ENCODE measurements at regions not wholly inside any gene's neighbourhood (a gene's known extent, or its start where the extent isn't known, plus 50 kb on each side); places are given as distances from the start of the nearest gene placed in this dataset.

DNA sequence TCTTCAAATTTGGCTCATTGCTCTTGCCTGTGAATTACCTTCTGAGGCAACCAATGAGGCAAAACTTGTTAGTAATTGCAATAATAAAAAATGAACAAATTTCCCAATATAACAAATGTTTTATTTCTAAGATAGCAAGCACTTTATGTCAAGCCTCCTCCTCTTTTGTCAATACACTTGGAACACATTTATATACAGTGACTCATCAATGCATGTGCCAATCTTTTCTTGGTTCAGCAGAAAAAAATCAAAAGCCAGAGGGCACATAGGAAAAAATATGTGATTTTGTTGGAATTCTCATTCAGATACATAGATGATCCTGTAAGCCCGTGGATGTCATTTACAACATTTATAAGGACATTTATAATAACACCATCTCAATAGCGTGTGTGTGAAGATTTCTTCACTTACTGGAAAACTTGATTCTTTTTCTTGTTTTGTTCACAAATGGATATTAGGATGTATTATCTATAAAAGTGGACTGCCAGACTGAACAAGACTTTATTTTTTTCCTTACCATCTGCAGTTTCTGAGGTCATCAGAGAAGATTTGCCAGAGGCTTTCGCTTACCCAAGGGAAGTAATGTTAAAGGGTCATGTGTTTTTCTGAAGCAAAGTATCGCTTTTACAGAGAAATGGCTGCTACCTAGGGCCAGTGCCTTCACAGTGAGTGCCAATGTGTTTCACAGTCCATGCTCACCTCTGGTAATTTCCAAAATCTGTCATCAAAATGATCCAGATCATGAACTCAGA lies 645.7 kb upstream of the PTBP2 start:
- Histone ChIP-seq H3K4me3 (replicated peaks in 1 of 3; ENCODE audit: insufficient read depth in 1 of 3, low read depth in 1 of 3, low read length in 3 of 3) (no peak overlapping the region), H3K4me2 (ENCODE audit: insufficient read depth, low read length) (no peak overlapping the region), H3K9me1 (replicated peaks; ENCODE audit: control insufficient read depth, extremely low read depth, insufficient read depth, low read length) (no peaks in the 10 kb centered on the region), H4K20me1 (replicated peaks; ENCODE audit: control insufficient read depth, extremely low read depth, insufficient read depth, low read length) (no peaks in the 10 kb centered on the region), H3K9me3 (replicated peaks; ENCODE audit: control insufficient read depth, insufficient read depth, low read length) (no peaks in the 10 kb centered on the region), H3K27me3 (ENCODE audit: control insufficient read depth in 2 of 2, insufficient read depth in 2 of 2, low read length in 2 of 2) (no peaks in the 10 kb centered on the region), H3K36me3 (ENCODE audit: control insufficient read depth in 2 of 2, extremely low read depth in 1 of 2, insufficient read depth in 2 of 2, low read length in 2 of 2) (no peaks in the 10 kb centered on the region), H3K9ac (replicated peaks; ENCODE audit: extremely low read depth, insufficient read depth, low read length) (no peak overlapping the region), H2AFZ (ENCODE audit: low read depth, low read length) (no peak overlapping the region), H3K27ac (ENCODE audit: insufficient read depth, low read depth, low read length) (no peak overlapping the region), H3K79me2 (ENCODE audit: control insufficient read depth, insufficient read depth, low read length) (no peaks in the 10 kb centered on the region), H3K4me1 (ENCODE audit: control insufficient read depth, extremely low read depth, insufficient read depth, low read length) (no peaks in the 10 kb centered on the region)
- dilution Hi-C loops (cut with MboI; ENCODE audit: extremely low pct_ligation_motif_present, low sequenced_read_pairs) = no loop called here
- DNase-seq (ENCODE audit: low read depth, low spot score) (peak; percentile 4), FAIRE-seq (no peak)
- ChIA-PET POLR2A (no interaction called here), CTCF (interaction anchor here (1.2 kb wide), 1 partner anchor 18 kb away, joined by 4 read pairs; no protein-coding TSS in a partner anchor)
- TF ChIP-seq, protein P1, sequence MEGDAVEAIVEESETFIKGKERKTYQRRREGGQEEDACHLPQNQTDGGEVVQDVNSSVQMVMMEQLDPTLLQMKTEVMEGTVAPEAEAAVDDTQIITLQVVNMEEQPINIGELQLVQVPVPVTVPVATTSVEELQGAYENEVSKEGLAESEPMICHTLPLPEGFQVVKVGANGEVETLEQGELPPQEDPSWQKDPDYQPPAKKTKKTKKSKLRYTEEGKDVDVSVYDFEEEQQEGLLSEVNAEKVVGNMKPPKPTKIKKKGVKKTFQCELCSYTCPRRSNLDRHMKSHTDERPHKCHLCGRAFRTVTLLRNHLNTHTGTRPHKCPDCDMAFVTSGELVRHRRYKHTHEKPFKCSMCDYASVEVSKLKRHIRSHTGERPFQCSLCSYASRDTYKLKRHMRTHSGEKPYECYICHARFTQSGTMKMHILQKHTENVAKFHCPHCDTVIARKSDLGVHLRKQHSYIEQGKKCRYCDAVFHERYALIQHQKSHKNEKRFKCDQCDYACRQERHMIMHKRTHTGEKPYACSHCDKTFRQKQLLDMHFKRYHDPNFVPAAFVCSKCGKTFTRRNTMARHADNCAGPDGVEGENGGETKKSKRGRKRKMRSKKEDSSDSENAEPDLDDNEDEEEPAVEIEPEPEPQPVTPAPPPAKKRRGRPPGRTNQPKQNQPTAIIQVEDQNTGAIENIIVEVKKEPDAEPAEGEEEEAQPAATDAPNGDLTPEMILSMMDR (IDR thresholded peaks at IDR 0.05; ENCODE audit: extremely low read depth in 1 of 2, insufficient read depth in 1 of 2, low read depth in 1 of 2, low read length in 2 of 2) = no peak
- TF ChIP-seq EZH2 (IDR thresholded peaks at IDR 0.05; ENCODE audit: borderline replicate concordance, low read depth, low read length, severe bottlenecking) (no peak), GATA2 (IDR thresholded peaks at IDR 0.05; ENCODE audit: insufficient read depth, insufficient read length, low read depth, low read length) (no peak), FOS (IDR thresholded peaks at IDR 0.05; ENCODE audit: borderline replicate concordance, insufficient read depth, low read length) (no peak), POLR2AphosphoS5 (IDR thresholded peaks at IDR 0.05; ENCODE audit: insufficient read depth, low read depth, low read length) (no peak), JUN (IDR thresholded peaks at IDR 0.05; ENCODE audit: borderline replicate concordance, insufficient read depth, insufficient read length, low read depth) (no peak), MYC (IDR thresholded peaks at IDR 0.05; ENCODE audit: low read depth, low read length) (no peak), POLR2A (IDR thresholded peaks at IDR 0.05; ENCODE audit: low read depth, low read length) (no peak)
- TF ChIP-seq, protein P2, sequence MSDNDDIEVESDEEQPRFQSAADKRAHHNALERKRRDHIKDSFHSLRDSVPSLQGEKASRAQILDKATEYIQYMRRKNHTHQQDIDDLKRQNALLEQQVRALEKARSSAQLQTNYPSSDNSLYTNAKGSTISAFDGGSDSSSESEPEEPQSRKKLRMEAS (IDR thresholded peaks at IDR 0.05; ENCODE audit: insufficient read depth, insufficient read length) = no peak
- intact Hi-C loops (cut with micrococcal nuclease) = no loop called here
- no TSS peak for BruUV-seq (replicated peaks)

All from endothelial cell of umbilical vein (primary cell).